Suprapubic skin (tissue), 3 donors: ENCODE measurements at regions not wholly inside any gene's neighbourhood (a gene's known extent, or its start where the extent isn't known, plus 50 kb on each side); places are given as distances from the start of the nearest gene placed in this dataset.
"Not testable (repeated sequence)": the region's sequence is repeated elsewhere in the genome, so short reads cannot be mapped to it uniquely, and the experiment has no call there.

ENCODE experiments used
- POLR2AphosphoS5 ChIP-seq, 3 donors: sonication (generic); formaldehyde crosslinking; IDR thresholded peaks; one replicate each; pipeline ENCODE4 v1.6.1; 2017; ENCODE audit warnings: antibody characterized with exemption in 3 of 3
- TF ChIP-seq, protein P1 (sequence below), 2 donors: fragments of 200-600 bp in 1 of 2; fragments of 450-650 bp in 1 of 2; sonication (generic) in 1 of 2; IDR thresholded peaks; one replicate each; pipeline ENCODE4 v1.5.1; 2016 to 2019; ENCODE audit warnings: antibody characterized with exemption in 2 of 2, mild to moderate bottlenecking in 1 of 2, moderate library complexity in 1 of 2

- not testable (repeated sequence) for TF ChIP-seq POLR2AphosphoS5 (IDR thresholded peaks at IDR 0.05)
- TF ChIP-seq, protein P1, sequence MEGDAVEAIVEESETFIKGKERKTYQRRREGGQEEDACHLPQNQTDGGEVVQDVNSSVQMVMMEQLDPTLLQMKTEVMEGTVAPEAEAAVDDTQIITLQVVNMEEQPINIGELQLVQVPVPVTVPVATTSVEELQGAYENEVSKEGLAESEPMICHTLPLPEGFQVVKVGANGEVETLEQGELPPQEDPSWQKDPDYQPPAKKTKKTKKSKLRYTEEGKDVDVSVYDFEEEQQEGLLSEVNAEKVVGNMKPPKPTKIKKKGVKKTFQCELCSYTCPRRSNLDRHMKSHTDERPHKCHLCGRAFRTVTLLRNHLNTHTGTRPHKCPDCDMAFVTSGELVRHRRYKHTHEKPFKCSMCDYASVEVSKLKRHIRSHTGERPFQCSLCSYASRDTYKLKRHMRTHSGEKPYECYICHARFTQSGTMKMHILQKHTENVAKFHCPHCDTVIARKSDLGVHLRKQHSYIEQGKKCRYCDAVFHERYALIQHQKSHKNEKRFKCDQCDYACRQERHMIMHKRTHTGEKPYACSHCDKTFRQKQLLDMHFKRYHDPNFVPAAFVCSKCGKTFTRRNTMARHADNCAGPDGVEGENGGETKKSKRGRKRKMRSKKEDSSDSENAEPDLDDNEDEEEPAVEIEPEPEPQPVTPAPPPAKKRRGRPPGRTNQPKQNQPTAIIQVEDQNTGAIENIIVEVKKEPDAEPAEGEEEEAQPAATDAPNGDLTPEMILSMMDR (IDR thresholded peaks at IDR 0.05), result not testable (repeated sequence)
Observed at GRCh38 chr2:87275192-87275591, 253.5 kb upstream of the PLGLB1 start.
